ENCODE measurements at regions not wholly inside any gene's neighbourhood (a gene's known extent, or its start where the extent isn't known, plus 50 kb on each side); places are given as distances from the start of the nearest gene placed in this dataset.
"Not testable (repeated sequence)": the region's sequence is repeated elsewhere in the genome, so short reads cannot be mapped to it uniquely, and the experiment has no call there.

GRCh38 chr6:80488190-80488589, 381.7 kb downstream of the BCKDHB start:
- H3K4me3 ChIP-seq (ENCODE audit: control insufficient read depth, low read depth, low read length), result no peak overlapping the region
- DNase-seq (ENCODE audit: low read depth), result no peak
- TF ChIP-seq CTCF (conservative IDR thresholded peaks at IDR 0.05; ENCODE audit: control insufficient read depth, insufficient read depth, low read depth, low read length), result no peak

- not testable (repeated sequence) for H3K4me3 ChIP-seq (ENCODE audit: control insufficient read depth, low read depth, low read length); DNase-seq (ENCODE audit: low read depth)
These were observed 379.0 kb downstream of the BCKDHB start for GRCh38 chr6:80485494-80485893.

GRCh38 chr6:80482056-80482455, 375.6 kb downstream of the BCKDHB start:
- no peak overlapping the region for H3K4me3 ChIP-seq (ENCODE audit: control insufficient read depth, low read depth, low read length)
- TF ChIP-seq CTCF (conservative IDR thresholded peaks at IDR 0.05; ENCODE audit: control insufficient read depth, insufficient read depth, low read depth, low read length), result no peak
- DNase-seq (ENCODE audit: low read depth), result no peak

- TF ChIP-seq CTCF (conservative IDR thresholded peaks at IDR 0.05; ENCODE audit: control insufficient read depth, insufficient read depth, low read depth, low read length), result no peak
- H3K4me3 ChIP-seq (ENCODE audit: control insufficient read depth, low read depth, low read length), result no peak overlapping the region
- no peak for DNase-seq (ENCODE audit: low read depth)
These were observed 374.1 kb downstream of the BCKDHB start for GRCh38 chr6:80480421-80481157.

- TF ChIP-seq CTCF (conservative IDR thresholded peaks at IDR 0.05; ENCODE audit: control insufficient read depth, insufficient read depth, low read depth, low read length), result no peak
- DNase-seq (ENCODE audit: low read depth), result no peak
- no peak overlapping the region for H3K4me3 ChIP-seq (ENCODE audit: control insufficient read depth, low read depth, low read length)
These were observed 371.6 kb downstream of the BCKDHB start for GRCh38 chr6:80478030-80478429.

- DNase-seq (ENCODE audit: low read depth), result no peak
- no peak overlapping the region for H3K4me3 ChIP-seq (ENCODE audit: control insufficient read depth, low read depth, low read length)
- TF ChIP-seq CTCF (conservative IDR thresholded peaks at IDR 0.05; ENCODE audit: control insufficient read depth, insufficient read depth, low read depth, low read length), result no peak
These were observed 371.1 kb downstream of the BCKDHB start for GRCh38 chr6:80477591-80477990.

GRCh38 chr6:80472271-80472670, 365.8 kb downstream of the BCKDHB start:
- peak; percentile 61 for DNase-seq (ENCODE audit: low read depth)
- H3K4me3 ChIP-seq (ENCODE audit: control insufficient read depth, low read depth, low read length), result no peak overlapping the region
- TF ChIP-seq CTCF (conservative IDR thresholded peaks at IDR 0.05; ENCODE audit: control insufficient read depth, insufficient read depth, low read depth, low read length), result no peak
